Heart left ventricle (tissue), 13 donors: ENCODE measurements at regions not wholly inside any gene's neighbourhood (a gene's known extent, or its start where the extent isn't known, plus 50 kb on each side); places are given as distances from the start of the nearest gene placed in this dataset.

Source experiments
- CTCF ChIP-seq, 12 donors: fragments of 200-600 bp; sonication (generic) in 4 of 12; IDR thresholded peaks; one replicate each; pipeline versions ENCODE4 v1.5.0 to v1.8.0; 2018 to 2022; ENCODE audit warnings: antibody characterized with exemption in 12 of 12, mild to moderate bottlenecking in 5 of 12
- POLR2A ChIP-seq, 2 donors: fragments of 450-650 bp; IDR thresholded peaks; one replicate each; pipeline ENCODE4 v1.6.1; 2017; ENCODE audit warnings: antibody characterized with exemption in 2 of 2, mild to moderate bottlenecking in 2 of 2, moderate library complexity in 2 of 2
- donor health status: ischemic (EF 13 %, LVEDD 7.1; RV severe dilation, severe dysfunction).
- donor health status: DM: no; HTN: yes; CAD: no.
- donor health status: DM: no; HTN: no; CAD: no.
- donor health status: ischemic (EF 25% LVEDD 6.9; RV normal size, moderate dysfunction).
- donor health status: ischemic (EF 25% LVEDD 5.7; RV mildly dilated, moderate dysfunction).
- donor health status: ischemic (EF 35%, LVEDD 5.7; RV mildly dilated, moderate dysfunction).
- donor health status: nonischemic (EF 11% LVEDD 7.7; RV severe dilation, severe dysfunction).
- donor health status: DM: yes; HTN: yes; CAD: no.
- donor health status: PGD.
- donor health status: ischemic (EF 29% LVEDD 5.4; RV normal size, mild dysfunction).
- donor health status: nonischemic (EF 23%, LVEDD 6.1; RV moderate dilation, normal function).

- TF ChIP-seq POLR2A (IDR thresholded peaks at IDR 0.05) (no peak), CTCF (IDR thresholded peaks at IDR 0.05) (no peak)
Observed at GRCh38 chr4:30924495-30924894, 204.3 kb downstream of the PCDH7 start.
